ENCODE measurements at regions not wholly inside any gene's neighbourhood (a gene's known extent, or its start where the extent isn't known, plus 50 kb on each side); places are given as distances from the start of the nearest gene placed in this dataset.

DNA sequence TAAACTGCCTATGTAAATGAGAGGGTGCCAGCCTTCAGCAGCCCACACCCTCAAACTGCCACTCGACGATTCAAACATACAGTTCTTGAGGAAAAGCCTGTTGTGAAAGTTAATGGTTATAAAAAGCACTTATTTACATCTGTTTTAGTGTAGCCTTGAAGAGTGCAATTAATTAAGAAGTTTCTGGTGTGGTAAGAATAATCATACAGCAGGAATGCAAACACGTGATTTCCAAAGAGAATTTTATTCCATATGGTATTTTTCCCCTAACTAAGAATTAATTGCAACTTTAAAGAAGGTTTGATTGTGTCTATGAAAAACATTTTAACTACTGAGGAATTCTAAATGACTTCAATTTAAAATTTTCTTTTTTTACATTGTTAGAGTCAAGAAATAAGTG lies 176.3 kb upstream of the PITX2 start:
- Histone ChIP-seq H3K9me1 (replicated peaks; ENCODE audit: control insufficient read depth, extremely low read depth, insufficient read depth, low read length) (no peaks in the 10 kb centered on the region), H3K4me3 (replicated peaks in 1 of 3; ENCODE audit: insufficient read depth in 1 of 3, low read depth in 1 of 3, low read length in 3 of 3) (no peak overlapping the region), H3K36me3 (ENCODE audit: control insufficient read depth in 2 of 2, extremely low read depth in 1 of 2, insufficient read depth in 2 of 2, low read length in 2 of 2) (no peaks in the 10 kb centered on the region), H4K20me1 (replicated peaks; ENCODE audit: control insufficient read depth, extremely low read depth, insufficient read depth, low read length) (no peaks in the 10 kb centered on the region), H3K9me3 (replicated peaks; ENCODE audit: control insufficient read depth, insufficient read depth, low read length) (no peaks in the 10 kb centered on the region), H3K4me1 (ENCODE audit: control insufficient read depth, extremely low read depth, insufficient read depth, low read length) (no peaks in the 10 kb centered on the region), H2AFZ (ENCODE audit: low read depth, low read length) (no peak overlapping the region), H3K27me3 (ENCODE audit: control insufficient read depth in 2 of 2, insufficient read depth in 2 of 2, low read length in 2 of 2) (peaks cover 0 to 3% of the 10 kb centered on the region in 2 experiments), H3K9ac (replicated peaks; ENCODE audit: extremely low read depth, insufficient read depth, low read length) (no peak overlapping the region), H3K27ac (ENCODE audit: insufficient read depth, low read depth, low read length) (no peak overlapping the region), H3K79me2 (ENCODE audit: control insufficient read depth, insufficient read depth, low read length) (no peaks in the 10 kb centered on the region), H3K4me2 (ENCODE audit: insufficient read depth, low read length) (no peak overlapping the region)
- FAIRE-seq (no peak), DNase-seq (ENCODE audit: low read depth, low spot score) (no peak)
- CTCF ChIA-PET, result no interaction called here
- no peak for TF ChIP-seq FOS (IDR thresholded peaks at IDR 0.05; ENCODE audit: borderline replicate concordance, insufficient read depth, low read length)
- no peak for TF ChIP-seq POLR2AphosphoS5 (IDR thresholded peaks at IDR 0.05; ENCODE audit: insufficient read depth, low read depth, low read length)
- TF ChIP-seq MYC (IDR thresholded peaks at IDR 0.05; ENCODE audit: low read depth, low read length), result no peak
- no peak for TF ChIP-seq POLR2A (IDR thresholded peaks at IDR 0.05; ENCODE audit: low read depth, low read length)
- no peak for TF ChIP-seq JUN (IDR thresholded peaks at IDR 0.05; ENCODE audit: borderline replicate concordance, insufficient read depth, insufficient read length, low read depth)
- TF ChIP-seq, protein P1, sequence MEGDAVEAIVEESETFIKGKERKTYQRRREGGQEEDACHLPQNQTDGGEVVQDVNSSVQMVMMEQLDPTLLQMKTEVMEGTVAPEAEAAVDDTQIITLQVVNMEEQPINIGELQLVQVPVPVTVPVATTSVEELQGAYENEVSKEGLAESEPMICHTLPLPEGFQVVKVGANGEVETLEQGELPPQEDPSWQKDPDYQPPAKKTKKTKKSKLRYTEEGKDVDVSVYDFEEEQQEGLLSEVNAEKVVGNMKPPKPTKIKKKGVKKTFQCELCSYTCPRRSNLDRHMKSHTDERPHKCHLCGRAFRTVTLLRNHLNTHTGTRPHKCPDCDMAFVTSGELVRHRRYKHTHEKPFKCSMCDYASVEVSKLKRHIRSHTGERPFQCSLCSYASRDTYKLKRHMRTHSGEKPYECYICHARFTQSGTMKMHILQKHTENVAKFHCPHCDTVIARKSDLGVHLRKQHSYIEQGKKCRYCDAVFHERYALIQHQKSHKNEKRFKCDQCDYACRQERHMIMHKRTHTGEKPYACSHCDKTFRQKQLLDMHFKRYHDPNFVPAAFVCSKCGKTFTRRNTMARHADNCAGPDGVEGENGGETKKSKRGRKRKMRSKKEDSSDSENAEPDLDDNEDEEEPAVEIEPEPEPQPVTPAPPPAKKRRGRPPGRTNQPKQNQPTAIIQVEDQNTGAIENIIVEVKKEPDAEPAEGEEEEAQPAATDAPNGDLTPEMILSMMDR (IDR thresholded peaks at IDR 0.05; ENCODE audit: extremely low read depth in 1 of 2, insufficient read depth in 1 of 2, low read depth in 1 of 2, low read length in 2 of 2), result no peak
- TF ChIP-seq, protein P2, sequence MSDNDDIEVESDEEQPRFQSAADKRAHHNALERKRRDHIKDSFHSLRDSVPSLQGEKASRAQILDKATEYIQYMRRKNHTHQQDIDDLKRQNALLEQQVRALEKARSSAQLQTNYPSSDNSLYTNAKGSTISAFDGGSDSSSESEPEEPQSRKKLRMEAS (IDR thresholded peaks at IDR 0.05; ENCODE audit: insufficient read depth, insufficient read length), result no peak
- TF ChIP-seq GATA2 (IDR thresholded peaks at IDR 0.05; ENCODE audit: insufficient read depth, insufficient read length, low read depth, low read length), result no peak
- TF ChIP-seq EZH2 (IDR thresholded peaks at IDR 0.05; ENCODE audit: borderline replicate concordance, low read depth, low read length, severe bottlenecking), result no peak
- dilution Hi-C loops (cut with MboI; ENCODE audit: extremely low pct_ligation_motif_present, low sequenced_read_pairs) (no loop called here), intact Hi-C loops (cut with micrococcal nuclease) (no loop called here)
- POLR2A ChIA-PET, result no interaction called here
- BruUV-seq (replicated peaks), result no TSS peak

Measured in endothelial cell of umbilical vein (primary cell).